GM19467 (cell line): ENCODE measurements at regions not wholly inside any gene's neighbourhood (a gene's known extent, or its start where the extent isn't known, plus 50 kb on each side); places are given as distances from the start of the nearest gene placed in this dataset.

Experiments used
- ATAC-seq: cut with Tn5 transposase; IDR thresholded peaks from one replicate; pipeline ENCODE4 v1.9.1; 2021; ENCODE audit warnings: mild to moderate bottlenecking, moderate library complexity; ENCODE audit not compliant: unreplicated experiment

GRCh38 chr7:18305866-18306265 is 189.7 kb upstream of the HDAC9 start:
- ATAC-seq: no peak

GRCh38 chr7:18306696-18307095 is 188.9 kb upstream of the HDAC9 start:
- ATAC-seq: no peak

GRCh38 chr7:18308938-18309337 is 186.6 kb upstream of the HDAC9 start:
- no peak for ATAC-seq

- no peak for ATAC-seq
Observed at GRCh38 chr7:18312482-18312881, 183.1 kb upstream of the HDAC9 start.

- ATAC-seq: no peak
Observed at GRCh38 chr7:18313965-18314364, 181.6 kb upstream of the HDAC9 start.

- ATAC-seq: no peak
Observed at GRCh38 chr7:18315241-18315640, 180.3 kb upstream of the HDAC9 start.

- ATAC-seq: no peak
Observed at GRCh38 chr7:18317941-18318340, 177.6 kb upstream of the HDAC9 start.

- no peak for ATAC-seq
Observed at GRCh38 chr7:18320422-18320821, 175.1 kb upstream of the HDAC9 start.

- peak; percentile 84 for ATAC-seq
Observed at GRCh38 chr7:18320971-18321567, 174.5 kb upstream of the HDAC9 start.

- ATAC-seq: no peak
Observed at GRCh38 chr7:18330548-18330947, 165.0 kb upstream of the HDAC9 start.

GRCh38 chr7:18336626-18337025 is 158.9 kb upstream of the HDAC9 start:
- no peak for ATAC-seq

GRCh38 chr7:18337048-18337809 is 158.3 kb upstream of the HDAC9 start:
- no peak for ATAC-seq

GRCh38 chr7:18338910-18339523 is 156.5 kb upstream of the HDAC9 start:
- ATAC-seq: no peak

- no peak for ATAC-seq
Observed at GRCh38 chr7:18341756-18342155, 153.8 kb upstream of the HDAC9 start.

GRCh38 chr7:18343047-18343446 is 152.5 kb upstream of the HDAC9 start:
- no peak for ATAC-seq

- no peak for ATAC-seq
Observed at GRCh38 chr7:18344536-18344935, 151.0 kb upstream of the HDAC9 start.

GRCh38 chr7:18345641-18346234 is 149.8 kb upstream of the HDAC9 start:
- peak; percentile 56 for ATAC-seq

GRCh38 chr7:18347170-18347569 is 148.4 kb upstream of the HDAC9 start:
- ATAC-seq: no peak

- no peak for ATAC-seq
Observed at GRCh38 chr7:18350678-18351077, 144.9 kb upstream of the HDAC9 start.

- no peak for ATAC-seq
Observed at GRCh38 chr7:18352339-18353255, 143.0 kb upstream of the HDAC9 start.

GRCh38 chr7:18353339-18353738 is 142.2 kb upstream of the HDAC9 start:
- no peak for ATAC-seq
